Mesothelial cell of epicardium (in vitro differentiated cells): ENCODE measurements at regions not wholly inside any gene's neighbourhood (a gene's known extent, or its start where the extent isn't known, plus 50 kb on each side); places are given as distances from the start of the nearest gene placed in this dataset.

Source experiments
- DNase-seq, 2 experiments: peaks; one replicate each; pipeline ENCODE4 v3.0.0; 2021; ENCODE audit warnings: low spot score in 2 of 2; ENCODE audit not compliant: unreplicated experiment in 2 of 2
- H3K27ac Mint-ChIP-seq: 2 replicates; pipeline ENCODE4 v1.8.0; 2021; ENCODE audit warnings: mixed read lengths
- H3K27me3 Mint-ChIP-seq: 2 replicates; pipeline ENCODE4 v1.8.0; 2021; ENCODE audit warnings: low read depth, mixed read lengths
- H3K36me3 Mint-ChIP-seq: 2 replicates; pipeline ENCODE4 v1.8.0; 2021; ENCODE audit warnings: mixed read lengths
- H3K4me1 Mint-ChIP-seq: 2 replicates; pipeline ENCODE4 v1.8.0; 2021; ENCODE audit warnings: mixed read lengths
- H3K4me3 Mint-ChIP-seq: 2 replicates; pipeline ENCODE4 v1.8.0; 2021; ENCODE audit warnings: mild to moderate bottlenecking, moderate library complexity, mixed read lengths
- H3K9me3 Mint-ChIP-seq: 2 replicates; pipeline ENCODE4 v1.8.0; 2021; ENCODE audit warnings: mixed read lengths
- CTCF ChIP-seq: fragments of 200-600 bp; sonication (generic); IDR thresholded peaks from one replicate; pipeline ENCODE4 v1.5.0; 2021; ENCODE audit warnings: antibody characterized with exemption; ENCODE audit not compliant: unreplicated experiment

GRCh38 chrX:15087747-15088146 is 182.1 kb downstream of the ASB9 start:
- DNase-seq = no peak
- H3K27me3 Mint-ChIP-seq = no peaks in the 10 kb centered on the region
- no peaks in the 10 kb centered on the region for H3K36me3 Mint-ChIP-seq
- no peak for TF ChIP-seq CTCF
- no peaks in the 10 kb centered on the region for H3K4me1 Mint-ChIP-seq
- H3K9me3 Mint-ChIP-seq = peaks cover 48% of the 10 kb centered on the region
- H3K4me3 Mint-ChIP-seq = no peak overlapping the region
- no peak overlapping the region for H3K27ac Mint-ChIP-seq

- no peak for TF ChIP-seq CTCF
- H3K9me3 Mint-ChIP-seq = peaks cover 41% of the 10 kb centered on the region
- H3K27ac Mint-ChIP-seq = no peak overlapping the region
Observed at GRCh38 chrX:15073313-15073712, 196.6 kb downstream of the ASB9 start.

GRCh38 chrX:15072880-15073279 is 197.0 kb downstream of the ASB9 start:
- Mint-ChIP-seq H3K27ac (no peak overlapping the region), H3K36me3 (no peaks in the 10 kb centered on the region), H3K27me3 (peaks cover 1% of the 10 kb centered on the region), H3K4me1 (no peaks in the 10 kb centered on the region), H3K4me3 (no peak overlapping the region), H3K9me3 (peaks cover 39% of the 10 kb centered on the region)
- no peak for DNase-seq
- TF ChIP-seq CTCF = no peak

More at GRCh38 chrX:15073313-15073712, 196.6 kb downstream of the ASB9 start:
- H3K27me3 Mint-ChIP-seq = peaks cover 1% of the 10 kb centered on the region
- no peaks in the 10 kb centered on the region for H3K4me1 Mint-ChIP-seq
- no peak overlapping the region for H3K4me3 Mint-ChIP-seq
- DNase-seq = no peak
- no peaks in the 10 kb centered on the region for H3K36me3 Mint-ChIP-seq

- peaks cover 37% of the 10 kb centered on the region for H3K9me3 Mint-ChIP-seq
- no peak for DNase-seq
- no peaks in the 10 kb centered on the region for H3K36me3 Mint-ChIP-seq
- no peak overlapping the region for H3K27ac Mint-ChIP-seq
- TF ChIP-seq CTCF = no peak
- H3K4me1 Mint-ChIP-seq = no peaks in the 10 kb centered on the region
- no peak overlapping the region for H3K4me3 Mint-ChIP-seq
- H3K27me3 Mint-ChIP-seq = peaks cover 1% of the 10 kb centered on the region
Observed at GRCh38 chrX:15072259-15072658, 197.6 kb downstream of the ASB9 start.

- no peak overlapping the region for H3K4me3 Mint-ChIP-seq
- peaks cover 19% of the 10 kb centered on the region for H3K9me3 Mint-ChIP-seq
- H3K27ac Mint-ChIP-seq = no peak overlapping the region
- no peaks in the 10 kb centered on the region for H3K27me3 Mint-ChIP-seq
- no peaks in the 10 kb centered on the region for H3K4me1 Mint-ChIP-seq
- DNase-seq = no peak
- TF ChIP-seq CTCF = no peak
- no peaks in the 10 kb centered on the region for H3K36me3 Mint-ChIP-seq
Observed at GRCh38 chrX:15059474-15059873, 186.3 kb downstream of the MOSPD2 start.

- H3K27ac Mint-ChIP-seq = no peak overlapping the region
- DNase-seq = no peak
- no peaks in the 10 kb centered on the region for H3K4me1 Mint-ChIP-seq
- H3K36me3 Mint-ChIP-seq = no peaks in the 10 kb centered on the region
- H3K27me3 Mint-ChIP-seq = no peaks in the 10 kb centered on the region
- H3K9me3 Mint-ChIP-seq = peaks cover 20% of the 10 kb centered on the region
- TF ChIP-seq CTCF = no peak
- no peak overlapping the region for H3K4me3 Mint-ChIP-seq
Observed at GRCh38 chrX:15056044-15056443, 182.8 kb downstream of the MOSPD2 start.
